ENCODE measurements at regions not wholly inside any gene's neighbourhood (a gene's known extent, or its start where the extent isn't known, plus 50 kb on each side); places are given as distances from the start of the nearest gene placed in this dataset.

- Histone ChIP-seq H4K8ac (replicated peaks; ENCODE audit: insufficient read length, low read depth, low read length) (no peak overlapping the region), H4K5ac (ENCODE audit: insufficient read length, low read depth, low read length) (no peak overlapping the region), H3K4me1 (ENCODE audit: insufficient read depth, low read length) (no peaks in the 10 kb centered on the region), H3K79me1 (ENCODE audit: insufficient read depth, low read depth, low read length, poor library complexity, severe bottlenecking) (no peaks in the 10 kb centered on the region), H3K56ac (ENCODE audit: insufficient read length, low read depth, low read length) (no peak overlapping the region), H3T11ph (ENCODE audit: low read length) (no peak overlapping the region), H3K4me2 (ENCODE audit: insufficient read depth, insufficient read length, low read length) (no peak overlapping the region), H3K9ac (ENCODE audit: extremely low read depth, insufficient read length, low read length) (no peak overlapping the region), H3K23ac (ENCODE audit: insufficient read length, low read depth, low read length) (no peak overlapping the region), H3K23me2 (ENCODE audit: insufficient read length, low read depth, low read length, poor library complexity, severe bottlenecking) (no peaks in the 10 kb centered on the region), H3K4ac (ENCODE audit: low read depth, low read length) (no peak overlapping the region), H2BK20ac (ENCODE audit: low read depth, low read length, poor library complexity, severe bottlenecking) (no peak overlapping the region), H3K18ac (ENCODE audit: insufficient read length, low read depth, low read length) (no peak overlapping the region), H3K14ac (ENCODE audit: insufficient read depth, low read length) (no peak overlapping the region), H2BK5ac (ENCODE audit: insufficient read length, low read length) (no peak overlapping the region), H2BK120ac (ENCODE audit: low read depth, low read length, poor library complexity, severe bottlenecking) (no peak overlapping the region), H4K20me1 (ENCODE audit: control insufficient read depth, insufficient read depth, insufficient read length) (no peaks in the 10 kb centered on the region), H2BK12ac (ENCODE audit: insufficient read length, low read depth, low read length) (no peak overlapping the region), H2BK15ac (ENCODE audit: low read depth, low read length) (no peak overlapping the region), H2AFZ (ENCODE audit: low read length) (no peak overlapping the region), H3K27me3 (ENCODE audit: insufficient read depth, low read length) (no peaks in the 10 kb centered on the region), H2AK5ac (ENCODE audit: insufficient read length, low read length) (no peak overlapping the region), H3K9me3 (ENCODE audit: control insufficient read depth, low read depth, low read length) (no peaks in the 10 kb centered on the region), H4K91ac (ENCODE audit: insufficient read length, low read depth, low read length) (no peak overlapping the region), H3K79me2 (ENCODE audit: insufficient read depth, low read length) (no peaks in the 10 kb centered on the region), H3K27ac (ENCODE audit: insufficient read length, low read depth, low read length) (no peak overlapping the region)
- no peak for DNase-seq
- Mint-ChIP-seq H3K4me3 (no peak overlapping the region), H3K27ac (no peak overlapping the region; a peak in 1 of 7 replicates), H3K9me3 (peaks cover 0 to 3% of the 10 kb centered on the region in 2 experiments; a peak in 3 of 5 replicates), H3K27me3 (ENCODE audit: low read depth) (no peaks in the 10 kb centered on the region), H3K4me1 (peaks cover 11 to 12% of the 10 kb centered on the region in 2 experiments), H3K36me3 (ENCODE audit: insufficient read depth in 1 of 3, low read depth in 3 of 3) (peaks cover 0 to 2% (median 0%) of the 10 kb centered on the region in 3 experiments; a peak in 1 of 7 replicates)
- no CpG with 5 or more reads among the region's 3 CpGs for WGBS (ENCODE audit: extremely low coverage, insufficient read length, low lambda C conversion rate)
- no peak for TF ChIP-seq CTCF (conservative IDR thresholded peaks at IDR 0.05)
Observed at GRCh38 chr2:17289669-17290068, 228.6 kb downstream of the RAD51AP2 start.

Data from H9 (cell line).